GM12878 (cell line): ENCODE measurements at regions not wholly inside any gene's neighbourhood (a gene's known extent, or its start where the extent isn't known, plus 50 kb on each side); places are given as distances from the start of the nearest gene placed in this dataset.

Experiments
- ATF7 ChIP-seq: fragments of 450-650 bp; IDR thresholded peaks from 2 replicates; pipeline ENCODE4 v1.6.1; 2016; ENCODE audit warnings: low read depth, mild to moderate bottlenecking
- FOXM1 ChIP-seq: IDR thresholded peaks from 2 replicates; pipeline ENCODE4 v1.6.1; 2012; ENCODE audit warnings: low read depth, mild to moderate bottlenecking, inconsistent platforms, low read length, moderate library complexity
- POLR2A ChIP-seq: IDR thresholded peaks from 2 replicates; pipeline ENCODE4 v1.6.1; 2011; ENCODE audit warnings: low read depth, mild to moderate bottlenecking, low read length
- RB1 ChIP-seq: fragments of 450-650 bp; formaldehyde crosslinking; IDR thresholded peaks from 2 replicates; pipeline ENCODE4 v1.6.1; 2017; ENCODE audit warnings: mild to moderate bottlenecking, borderline replicate concordance
- RFX5 ChIP-seq: IDR thresholded peaks from 2 replicates; pipeline ENCODE4 v1.6.1; 2011; ENCODE audit warnings: low read depth, low read length, improper control_type of control experiment
- SIX5 ChIP-seq: IDR thresholded peaks from 2 replicates; pipeline ENCODE4 v1.6.1; 2011; ENCODE audit warnings: mild to moderate bottlenecking, low read depth, low read length, moderate library complexity; ENCODE audit not compliant: severe bottlenecking
- TCF3 ChIP-seq: IDR thresholded peaks from 2 replicates; pipeline ENCODE4 v1.6.1; 2012; ENCODE audit warnings: low read depth, mild to moderate bottlenecking, low read length, borderline replicate concordance; ENCODE audit not compliant: insufficient read depth
- TF ChIP-seq, protein P1 (sequence below): IDR thresholded peaks from 2 replicates; pipeline ENCODE4 v1.6.1; 2011; ENCODE audit warnings: low read depth, mild to moderate bottlenecking, low read length, moderate library complexity, borderline replicate concordance; ENCODE audit errors: extremely low read depth

DNA sequence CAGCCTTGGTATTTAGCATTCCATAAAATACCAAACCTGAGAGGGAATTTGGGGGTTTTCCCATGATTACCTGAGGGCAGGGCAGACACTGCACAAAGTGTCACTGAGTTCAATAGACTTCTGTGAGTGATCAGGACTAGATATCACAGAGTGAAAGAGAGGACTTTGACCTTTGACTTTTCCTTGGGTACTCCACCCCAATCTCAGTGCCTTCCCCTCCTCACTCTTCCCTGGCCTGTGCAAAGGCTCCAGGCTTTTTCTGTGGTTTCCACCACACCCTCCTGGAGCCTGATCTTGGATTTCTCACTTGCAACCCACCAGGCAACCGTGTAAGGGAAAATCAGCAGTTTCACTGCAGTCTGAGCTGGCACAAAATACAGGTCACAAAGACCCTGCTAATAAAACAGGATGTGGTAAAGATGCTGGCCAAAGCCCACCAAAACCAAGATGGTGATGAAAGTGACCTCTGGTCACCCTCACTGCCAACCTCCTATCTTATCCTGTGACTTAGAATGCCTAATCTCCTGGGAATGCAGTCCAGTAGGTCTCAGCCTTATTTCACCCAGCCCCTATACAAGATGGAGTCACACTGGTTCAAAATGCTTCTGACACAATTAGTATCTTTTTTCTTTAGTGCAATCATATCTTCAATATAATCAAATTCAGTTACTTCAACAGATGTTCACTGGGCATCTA, 64.0 kb downstream of the BOD1L2 start:
- no peak for TF ChIP-seq POLR2A
- no peak for TF ChIP-seq ATF7
- no peak for TF ChIP-seq SIX5
- no peak for TF ChIP-seq TCF3
- TF ChIP-seq RFX5: no peak
- no peak for TF ChIP-seq RB1
- TF ChIP-seq, protein P1, sequence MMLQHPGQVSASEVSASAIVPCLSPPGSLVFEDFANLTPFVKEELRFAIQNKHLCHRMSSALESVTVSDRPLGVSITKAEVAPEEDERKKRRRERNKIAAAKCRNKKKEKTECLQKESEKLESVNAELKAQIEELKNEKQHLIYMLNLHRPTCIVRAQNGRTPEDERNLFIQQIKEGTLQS: no peak
- no peak for TF ChIP-seq FOXM1
